ENCODE measurements at regions not wholly inside any gene's neighbourhood (a gene's known extent, or its start where the extent isn't known, plus 50 kb on each side); places are given as distances from the start of the nearest gene placed in this dataset.
"Not testable (repeated sequence)": the region's sequence is repeated elsewhere in the genome, so short reads cannot be mapped to it uniquely, and the experiment has no call there.

DNA sequence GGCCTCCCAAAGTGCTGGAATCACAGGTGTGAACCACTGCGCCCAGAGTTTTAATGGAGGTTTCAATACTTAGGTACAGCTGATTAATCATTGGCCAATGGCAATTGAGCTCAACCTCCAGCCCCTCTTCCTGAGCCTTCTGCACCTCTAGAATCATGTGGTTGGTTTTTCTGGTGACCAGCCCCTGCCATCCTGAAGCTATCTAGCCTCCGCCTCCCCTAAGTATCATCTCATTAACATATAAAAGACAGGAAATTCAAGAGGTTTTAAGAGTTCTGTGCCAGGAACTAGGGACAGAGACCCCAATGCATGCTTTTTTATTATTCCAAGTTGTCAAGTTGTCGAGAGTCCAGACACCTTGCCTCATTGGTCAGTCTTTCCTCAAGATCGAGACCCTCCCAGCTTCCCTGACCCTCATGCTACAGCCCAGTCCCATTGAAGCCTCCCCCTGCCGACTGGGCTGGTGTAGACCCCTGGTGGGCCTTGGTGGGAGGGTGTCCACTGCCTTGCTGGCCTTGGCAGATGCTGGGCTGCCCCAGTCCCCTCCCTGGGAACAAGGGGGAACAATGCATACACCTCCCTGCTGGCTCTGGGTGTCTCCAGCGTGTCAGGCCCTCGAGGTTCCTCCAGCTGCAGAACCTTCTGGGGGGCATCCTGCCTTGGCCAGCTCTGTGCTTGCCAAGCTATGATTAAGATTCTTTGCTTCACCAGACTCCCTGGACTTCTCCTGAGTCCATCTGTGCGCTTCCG lies 148.0 kb downstream of the CTTN start:
- DNase-seq (ENCODE audit: low read depth, low spot score): no peak
- no peak overlapping the region for H3K27ac ChIP-seq

DNA sequence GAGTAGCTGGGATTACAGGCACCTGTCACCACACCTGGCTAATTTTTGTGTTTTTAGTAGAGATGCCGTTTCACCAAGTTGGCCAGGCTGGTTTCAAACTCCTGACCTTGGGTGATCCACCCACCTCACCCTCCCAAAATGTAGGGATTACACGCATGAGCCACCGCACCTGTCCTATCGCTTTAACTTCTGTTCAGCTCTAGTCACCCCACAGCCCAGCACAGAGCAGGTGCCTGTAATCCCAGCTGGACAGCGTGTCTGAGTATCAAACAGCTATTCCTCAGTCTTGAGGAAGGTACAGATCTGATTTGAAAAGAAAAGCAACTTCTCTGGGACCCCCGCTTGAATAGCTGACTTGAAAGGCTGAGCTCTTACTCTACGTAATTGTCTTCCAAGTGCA lies 149.1 kb downstream of the CTTN start:
- no peak for DNase-seq (ENCODE audit: low read depth, low spot score)
- H3K27ac ChIP-seq: no peak overlapping the region

DNA sequence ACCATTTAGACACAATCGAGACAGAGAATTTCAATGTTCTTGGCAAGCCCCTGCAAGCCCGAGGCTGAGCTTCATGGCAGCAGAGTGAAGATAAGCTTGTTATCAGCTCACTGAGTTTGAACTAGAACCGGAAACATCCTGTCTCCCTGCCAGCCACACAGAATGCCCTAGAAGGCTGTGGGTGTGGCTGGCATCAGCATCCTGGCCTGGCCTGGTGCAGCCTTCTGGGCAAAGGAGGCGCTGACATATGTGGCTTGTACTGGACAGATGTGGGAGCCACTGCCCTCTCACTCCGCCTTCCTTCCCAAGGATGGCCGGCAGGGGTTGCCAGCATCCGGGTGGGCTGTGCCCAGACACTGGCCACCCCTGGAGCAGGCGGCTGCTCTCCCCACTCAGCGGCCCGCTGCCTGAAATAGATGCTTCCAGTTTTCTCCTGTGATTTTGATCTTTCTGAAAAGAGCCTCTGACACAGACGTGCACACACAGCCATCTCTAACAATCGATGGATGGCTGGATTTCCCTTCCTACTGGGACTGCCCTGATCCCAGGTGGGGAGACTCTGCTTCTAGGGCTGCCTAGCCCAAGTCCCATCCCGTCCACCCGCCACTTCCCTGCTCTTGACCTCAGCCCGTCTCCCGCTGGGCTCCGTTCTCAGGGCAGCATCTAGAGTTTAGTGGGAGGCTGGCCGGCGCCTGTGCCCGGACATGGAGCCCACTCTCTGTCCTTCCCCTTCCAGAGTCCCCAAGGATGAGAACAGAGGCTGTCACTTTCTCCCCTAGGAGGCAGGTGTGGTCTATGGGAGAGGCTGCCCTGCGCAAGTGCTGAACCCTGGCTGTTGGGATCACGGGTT lies 149.7 kb downstream of the CTTN start:
- no peak overlapping the region for H3K27ac ChIP-seq
- no peak for DNase-seq (ENCODE audit: low read depth, low spot score)

DNA sequence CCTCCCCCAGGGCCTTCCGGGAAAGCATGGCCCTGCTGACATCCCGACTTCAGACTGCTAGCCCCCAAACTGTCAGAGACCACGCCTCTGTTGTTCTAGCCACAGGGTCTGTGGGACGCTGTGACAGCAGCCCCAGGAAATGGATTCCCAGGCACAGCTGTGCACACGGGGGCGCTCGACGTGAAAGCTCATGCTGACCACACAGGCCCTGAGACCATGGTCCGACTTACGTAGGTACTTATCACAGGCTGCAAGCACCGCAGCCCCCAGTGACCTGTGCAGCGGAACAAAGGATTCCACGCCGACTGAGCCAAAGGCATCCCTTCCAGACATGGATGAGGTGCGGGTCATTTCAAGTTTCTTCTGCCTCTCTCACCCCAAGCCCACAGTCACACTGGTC lies 150.6 kb downstream of the CTTN start:
- H3K27ac ChIP-seq: no peak overlapping the region
- DNase-seq (ENCODE audit: low read depth, low spot score): no peak

DNA sequence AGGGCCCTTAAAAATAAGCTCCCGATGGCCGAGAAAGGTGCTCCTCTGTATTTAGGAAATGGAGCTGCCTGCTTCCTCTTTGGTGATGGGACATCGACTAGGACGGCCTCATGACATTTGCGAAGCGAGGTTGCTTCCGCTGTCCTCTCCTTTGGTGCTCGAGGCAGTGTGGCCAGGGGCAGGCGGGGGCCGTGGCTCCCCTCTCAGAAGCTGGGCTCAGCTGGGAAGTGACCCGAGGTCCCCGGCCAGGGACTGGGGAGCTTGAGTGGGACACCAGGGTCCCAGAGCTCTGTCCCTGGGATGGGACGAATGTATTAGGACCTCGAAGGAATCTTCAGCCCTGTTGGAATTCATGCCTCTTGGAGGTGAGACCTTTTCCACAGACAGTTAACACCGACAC lies 151.1 kb downstream of the CTTN start:
- H3K27ac ChIP-seq: no peak overlapping the region
- DNase-seq (ENCODE audit: low read depth, low spot score): no peak

DNA sequence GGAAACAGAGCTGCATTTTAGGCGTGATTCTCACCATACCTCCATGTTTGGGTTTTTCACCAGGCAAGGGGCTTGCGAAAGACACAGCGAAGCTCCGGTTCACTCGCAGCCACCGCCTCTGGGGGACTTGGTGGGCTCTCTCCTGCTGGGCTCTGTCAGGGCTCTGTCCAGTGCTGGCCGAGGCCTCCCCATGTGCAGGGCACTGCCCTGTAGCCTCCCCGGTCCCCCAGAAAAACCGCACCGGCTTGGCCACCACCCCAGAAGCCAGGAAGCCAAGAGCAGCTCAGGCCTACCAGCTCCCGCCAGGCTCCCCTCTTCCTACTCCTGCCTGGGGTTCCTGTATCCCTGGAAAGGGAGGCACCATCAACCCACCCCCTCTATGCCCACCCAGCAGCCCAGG lies 151.5 kb downstream of the CTTN start:
- DNase-seq (ENCODE audit: low read depth, low spot score): no peak
- no peak overlapping the region for H3K27ac ChIP-seq

DNA sequence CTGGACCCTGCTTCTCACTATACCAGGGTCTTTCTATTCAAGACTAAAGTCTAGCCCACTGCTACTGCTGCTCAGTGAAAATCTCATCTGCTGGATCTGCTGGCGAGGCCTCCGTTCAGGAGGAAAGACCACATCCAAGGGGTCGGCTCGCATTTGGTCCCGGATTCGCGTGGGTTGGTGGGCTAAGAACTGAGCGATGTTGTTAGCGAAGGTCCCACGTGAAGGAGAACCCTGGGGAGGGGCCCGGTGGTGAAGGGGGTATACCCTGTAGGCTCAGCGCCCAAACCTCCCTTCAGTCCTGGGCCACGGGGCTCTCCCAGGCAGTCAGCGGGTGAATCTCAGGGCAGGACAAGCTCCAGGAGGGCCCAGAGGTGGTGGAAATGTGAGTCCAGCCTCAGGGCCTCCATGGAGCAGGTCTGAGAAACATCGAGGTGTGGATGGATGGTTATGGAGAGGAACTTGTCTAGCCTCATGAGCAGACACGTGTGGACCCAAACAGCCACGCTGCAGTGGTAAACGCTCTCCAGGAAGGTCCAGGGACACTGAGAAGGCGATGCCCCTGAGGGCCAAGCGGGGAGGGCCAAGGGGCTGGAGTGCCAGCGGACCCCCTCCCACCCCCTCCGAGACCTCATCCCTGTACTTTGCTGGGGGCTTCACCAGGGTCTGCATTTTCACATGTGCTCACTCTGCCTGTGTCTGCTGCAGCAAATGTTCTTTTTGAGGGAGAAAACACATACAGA lies 152.3 kb downstream of the CTTN start:
- DNase-seq (ENCODE audit: low read depth, low spot score): no peak
- H3K27ac ChIP-seq: no peak overlapping the region

DNA sequence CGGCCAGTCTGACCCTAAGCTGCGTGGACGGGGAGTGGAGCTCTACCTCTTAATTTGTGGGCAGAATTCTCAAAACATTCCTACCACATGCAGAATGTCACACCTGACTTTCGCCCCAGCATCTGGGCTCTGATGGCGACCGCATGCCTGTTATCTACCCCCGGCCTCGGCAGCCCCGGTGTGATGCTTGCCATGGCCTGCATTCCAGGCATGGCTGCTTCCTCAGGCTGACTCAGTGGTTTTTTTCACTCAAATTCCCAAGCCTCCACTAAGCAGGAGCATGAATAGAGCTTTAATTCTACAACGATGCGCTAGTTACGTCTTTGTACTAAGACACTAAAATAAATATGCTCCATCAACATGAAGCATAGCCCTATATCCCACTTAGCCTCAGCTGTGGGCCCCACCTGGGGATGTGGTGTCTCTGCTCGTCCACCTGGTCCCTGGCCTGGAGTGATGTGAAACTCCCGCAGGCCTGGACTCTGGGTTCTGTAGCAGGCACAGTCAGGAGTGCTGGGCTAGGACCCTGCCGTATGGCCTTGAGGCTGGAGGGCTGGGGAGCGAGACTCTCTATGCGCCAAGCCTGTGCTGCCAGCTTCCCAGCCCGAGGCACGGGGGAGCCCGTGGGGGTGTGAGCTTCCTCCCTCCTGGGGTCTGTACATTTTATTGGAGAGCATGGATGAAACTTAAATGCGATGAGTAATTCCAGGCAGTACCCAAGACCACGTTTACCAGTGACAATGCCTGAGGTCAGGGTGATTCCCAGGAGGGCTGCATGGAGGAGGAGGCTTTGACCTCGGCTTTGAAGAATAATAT lies 153.2 kb downstream of the CTTN start:
- H3K27ac ChIP-seq: no peak overlapping the region
- DNase-seq (ENCODE audit: low read depth, low spot score): no peak

DNA sequence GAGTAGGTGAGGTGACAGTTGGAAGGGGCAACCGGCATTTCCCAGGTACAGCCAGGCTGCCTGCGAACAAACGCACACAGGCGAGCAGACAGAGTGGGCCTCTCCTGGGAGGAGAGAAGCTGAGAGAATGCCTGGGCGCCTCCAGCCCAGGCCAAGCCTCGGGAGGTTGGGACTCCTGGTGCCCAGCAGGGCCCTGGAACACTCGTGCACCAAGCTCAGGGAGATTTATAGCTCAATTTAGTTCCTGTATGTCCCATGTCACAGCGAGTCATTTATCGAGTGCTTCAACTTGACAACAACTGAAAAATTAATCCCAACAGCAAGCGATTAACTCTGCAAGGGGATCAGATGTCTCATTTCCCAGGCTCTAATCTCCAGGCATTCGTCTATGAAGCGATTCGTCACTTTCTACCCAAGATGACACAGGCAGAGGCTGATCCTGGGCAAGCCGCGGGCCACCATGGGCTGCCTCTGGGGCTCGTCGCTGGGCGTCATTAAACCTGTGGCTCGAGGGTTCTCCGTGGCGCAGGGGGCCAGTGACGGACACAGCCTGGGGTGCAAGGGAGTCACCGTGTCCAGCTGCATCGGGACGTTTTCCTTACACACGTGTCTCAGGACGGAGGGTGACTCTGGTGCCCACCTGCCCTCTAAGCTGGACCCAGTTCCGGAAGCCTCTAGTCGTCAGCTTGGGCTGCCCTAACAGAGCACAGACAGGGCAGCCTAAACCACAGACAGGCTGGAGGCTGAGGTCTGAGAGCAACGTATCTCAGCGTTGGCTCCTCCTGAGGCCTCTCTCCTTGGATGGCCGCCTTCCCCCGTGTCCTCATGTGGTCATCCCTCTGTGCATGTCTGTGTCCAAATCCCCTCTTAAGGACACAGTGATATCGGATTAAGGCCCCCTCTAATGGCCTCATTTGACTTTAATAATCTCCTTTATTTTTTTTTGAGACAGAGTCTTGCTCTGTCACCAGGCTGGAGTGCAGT lies 154.1 kb downstream of the CTTN start:
- no peak for DNase-seq (ENCODE audit: low read depth, low spot score)
- no peak overlapping the region for H3K27ac ChIP-seq

DNA sequence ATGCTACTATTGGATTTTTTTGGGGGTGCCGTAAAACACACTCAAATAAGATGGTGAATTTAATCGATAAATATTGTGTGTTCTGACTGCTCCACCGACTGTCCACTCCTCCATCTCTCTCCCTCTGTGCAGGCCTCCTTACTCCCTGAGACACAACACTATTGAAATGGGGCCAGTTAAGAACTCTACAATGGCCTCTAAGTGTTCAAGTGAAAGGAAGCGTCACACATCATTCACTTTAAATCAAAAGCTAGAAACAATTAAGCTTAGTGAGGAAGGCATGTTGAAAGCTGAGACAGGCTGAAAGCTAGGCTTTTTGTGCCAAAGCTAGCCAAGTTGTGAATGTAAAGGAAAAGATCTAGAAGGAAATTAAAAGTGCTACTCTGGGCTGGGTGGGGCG lies 156.7 kb downstream of the CTTN start:
- H3K27ac ChIP-seq: no peak overlapping the region
- no peak for DNase-seq (ENCODE audit: low read depth, low spot score)

DNA sequence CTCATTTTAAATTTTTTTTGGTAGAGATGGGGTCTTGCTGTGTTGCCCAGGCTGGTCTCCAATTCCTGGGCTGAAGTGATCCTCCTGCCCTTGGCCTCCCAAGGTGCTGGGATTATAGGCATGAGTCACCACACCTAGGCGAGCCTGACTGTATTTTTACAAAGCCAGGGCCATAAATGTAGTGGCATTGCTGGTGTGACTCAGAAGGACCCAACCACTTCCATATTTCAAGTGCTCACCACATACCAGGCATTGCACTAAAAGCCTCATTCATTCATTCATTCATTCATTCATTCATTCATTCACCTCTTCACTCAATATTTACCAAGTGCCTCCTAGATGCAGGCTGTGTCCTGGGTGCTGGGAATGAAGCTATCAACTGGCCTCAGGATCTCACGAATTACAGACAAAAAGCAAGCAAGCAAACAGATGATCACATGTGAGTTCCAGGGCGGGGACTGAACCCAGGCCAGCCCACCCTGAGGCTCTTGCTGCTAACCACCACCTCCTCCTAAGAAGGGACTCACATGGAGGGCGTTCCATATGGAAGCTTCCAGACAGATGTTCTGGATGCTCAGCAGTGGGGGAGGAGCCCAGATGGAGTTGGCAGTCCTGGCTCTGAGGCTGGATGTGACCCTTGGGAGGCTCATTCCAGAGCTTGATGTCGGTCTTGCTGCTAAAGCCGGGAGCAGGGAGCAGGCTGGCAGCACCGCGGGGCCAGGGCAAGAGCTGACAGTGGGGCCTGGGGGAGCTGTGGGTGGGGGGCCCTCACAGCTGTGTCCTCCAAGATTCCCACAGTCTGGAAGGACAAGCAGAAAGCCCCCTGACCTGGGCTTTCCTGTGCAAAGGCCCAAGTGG lies 158.8 kb downstream of the CTTN start:
- no peak overlapping the region for H3K27ac ChIP-seq
- DNase-seq (ENCODE audit: low read depth, low spot score): peak; percentile 39

DNA sequence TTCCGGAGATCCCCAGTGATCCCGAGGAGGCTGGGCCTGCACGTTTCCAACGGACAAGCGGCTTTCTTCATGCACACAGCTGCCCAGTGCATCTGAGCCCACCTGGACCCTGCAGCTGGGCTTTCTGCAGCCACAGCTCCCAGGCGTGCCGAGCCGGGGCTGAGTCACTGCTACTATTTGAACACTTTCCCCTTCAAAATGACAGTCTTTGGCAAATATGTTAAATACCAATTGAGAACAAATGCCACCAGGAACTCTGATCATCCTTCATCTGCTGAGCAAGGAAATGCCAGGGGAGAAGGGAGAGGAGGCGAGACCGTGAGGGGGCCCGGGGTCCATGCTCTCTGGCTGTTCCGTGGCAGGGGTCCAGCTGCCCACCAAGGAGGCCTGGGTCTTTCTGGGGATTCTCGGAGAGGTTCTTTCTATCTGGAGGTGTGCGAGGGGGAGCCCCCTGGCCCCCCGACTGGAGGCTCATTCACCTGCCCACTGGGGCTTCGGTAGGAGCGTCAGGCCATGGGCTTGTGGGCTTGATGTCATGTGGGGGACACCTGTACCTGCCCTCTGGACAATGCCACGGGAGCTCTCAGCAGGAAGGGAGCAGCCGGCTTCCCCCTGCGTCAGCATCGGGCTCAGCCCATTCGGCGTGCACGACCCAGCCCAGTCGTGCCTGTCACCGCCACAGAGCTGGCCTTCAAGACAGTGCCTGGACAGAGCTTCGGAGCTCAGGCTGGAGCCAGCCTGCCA lies 159.6 kb downstream of the CTTN start:
- no peak for DNase-seq (ENCODE audit: low read depth, low spot score)
- H3K27ac ChIP-seq: no peak overlapping the region

DNA sequence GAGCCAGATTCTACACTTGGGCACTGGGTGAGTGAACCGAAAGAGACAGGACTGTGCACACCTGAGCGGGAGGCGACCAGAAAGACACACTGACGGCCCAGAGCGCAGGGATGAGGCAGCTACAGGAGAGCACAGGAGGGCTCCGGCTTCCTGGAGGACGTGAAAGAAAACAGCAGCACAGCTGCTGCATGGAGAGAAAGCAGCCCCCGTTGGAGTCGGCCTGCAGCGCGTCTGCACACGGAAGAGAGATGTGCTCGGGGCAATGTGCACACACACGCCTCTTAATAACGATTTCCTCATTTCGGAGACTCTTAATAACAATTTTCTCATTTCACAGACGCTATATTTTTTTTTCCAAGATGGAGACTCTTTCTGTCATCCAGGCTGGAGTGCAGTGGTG lies 160.4 kb downstream of the CTTN start:
- no peak overlapping the region for H3K27ac ChIP-seq
- no peak for DNase-seq (ENCODE audit: low read depth, low spot score)

DNA sequence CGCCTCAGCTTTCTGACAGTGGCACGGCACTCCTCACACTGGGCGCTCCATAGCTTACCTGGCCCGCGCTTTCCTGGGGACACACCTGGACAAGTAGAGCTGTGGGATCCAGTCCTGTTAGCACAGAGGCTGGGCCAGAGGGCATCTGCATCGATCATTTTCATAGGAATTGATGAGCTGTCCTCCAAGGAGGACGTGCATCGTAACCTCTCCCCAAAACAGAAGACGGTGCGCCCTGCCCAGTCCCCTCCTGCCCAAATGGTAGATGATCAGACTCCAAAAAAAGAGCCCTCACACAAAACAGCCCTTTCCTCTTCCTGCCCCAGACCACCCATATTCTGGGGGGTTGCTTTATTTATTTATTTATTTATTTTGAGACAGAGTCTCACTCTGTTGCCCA lies 161.2 kb downstream of the CTTN start:
- DNase-seq (ENCODE audit: low read depth, low spot score): no peak
- no peak overlapping the region for H3K27ac ChIP-seq

DNA sequence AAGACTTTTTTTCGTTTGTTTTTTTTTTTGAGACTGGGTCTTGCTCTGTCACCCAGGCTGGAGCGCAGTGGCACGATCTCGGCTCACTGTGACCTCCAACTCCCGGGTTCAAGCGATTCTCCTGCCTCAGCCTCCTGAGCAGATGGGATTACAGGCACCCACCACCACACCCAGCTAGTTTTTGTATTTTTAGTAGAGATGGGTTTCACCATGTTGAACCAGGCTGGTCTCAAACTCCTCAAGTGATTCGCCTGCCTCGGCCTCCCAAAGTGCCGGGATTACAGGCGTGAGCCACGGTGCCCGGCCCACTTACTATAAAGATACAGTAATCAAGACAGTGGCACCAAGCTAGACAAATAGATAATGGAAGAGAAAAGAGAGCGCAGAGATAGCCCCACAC lies 162.3 kb downstream of the CTTN start:
- H3K27ac ChIP-seq; DNase-seq (ENCODE audit: low read depth, low spot score): not testable (repeated sequence)

DNA sequence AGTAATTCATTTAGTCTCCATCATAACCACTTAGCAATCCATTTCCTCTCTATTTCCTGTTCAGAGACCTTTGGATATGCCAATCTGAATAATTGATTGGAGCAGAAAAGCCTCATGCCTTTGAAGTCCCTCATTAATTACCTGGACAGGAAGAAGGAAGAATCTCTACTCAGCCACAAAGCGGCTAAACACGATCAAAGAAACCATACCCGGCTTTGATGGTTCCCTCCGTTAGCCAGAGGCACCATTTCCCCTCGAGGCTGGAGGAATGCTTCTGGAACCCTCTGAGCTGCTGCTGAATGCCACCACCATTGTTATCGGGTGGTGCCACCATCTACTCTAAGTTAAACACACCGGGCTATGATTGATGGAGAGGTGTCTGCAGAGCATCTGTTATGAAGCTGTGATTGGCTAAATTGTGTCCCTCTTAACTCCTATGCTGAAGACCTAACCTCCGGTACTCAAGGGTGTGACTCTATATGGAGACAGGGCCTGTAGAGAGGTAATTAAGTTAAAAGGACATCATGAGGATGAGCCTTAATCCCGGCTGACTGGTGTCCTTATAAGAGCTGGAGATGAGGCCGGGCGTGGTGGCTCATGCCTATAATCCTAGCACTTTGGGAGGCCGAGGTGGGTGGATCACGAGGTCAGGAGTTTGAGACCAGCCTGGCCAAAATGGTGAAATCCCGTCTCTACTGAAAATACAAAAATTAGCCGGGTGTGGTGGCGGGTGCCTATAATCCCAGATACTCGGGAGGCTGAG lies 168.6 kb downstream of the CTTN start:
- no peak for DNase-seq (ENCODE audit: low read depth, low spot score)
- H3K27ac ChIP-seq: no peak overlapping the region

DNA sequence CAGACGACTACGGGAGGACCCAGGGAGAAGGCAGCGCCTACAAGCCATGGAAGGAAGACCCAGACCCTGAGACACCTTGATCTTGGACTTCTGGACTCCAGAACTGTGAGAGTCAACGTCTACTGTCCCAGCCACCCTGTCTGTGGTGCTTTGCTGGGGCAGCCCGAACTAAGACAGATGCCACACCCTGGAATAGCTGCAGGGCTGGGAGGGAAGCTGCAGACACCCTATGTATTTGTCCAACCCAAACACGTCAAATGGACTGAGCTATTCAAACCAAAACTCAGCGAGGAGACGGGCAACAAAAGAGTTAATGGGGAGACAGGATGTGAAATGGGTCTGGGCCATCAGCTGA lies 169.3 kb downstream of the CTTN start:
- peak overlapping the region; percentile 15 for H3K27ac ChIP-seq
- DNase-seq (ENCODE audit: low read depth, low spot score): no peak

Measured in epithelial cell of prostate (primary cell).